NCI-H446 treated with DMSO at 0.1 percent for 48 hours (cell line): ENCODE measurements at regions not wholly inside any gene's neighbourhood (a gene's known extent, or its start where the extent isn't known, plus 50 kb on each side); places are given as distances from the start of the nearest gene placed in this dataset.

Experiments
- DNase-seq: peaks from one replicate; lab custom pipeline; 2025; lab: John Stamatoyannopoulos, UW

- no peak for DNase-seq
These were observed 184.4 kb downstream of the MRPL39 start for GRCh38 chr21:25422610-25423608.

- DNase-seq, result peak; percentile 53
These were observed 185.8 kb downstream of the MRPL39 start for GRCh38 chr21:25421321-25422028.

GRCh38 chr21:25420831-25421230, 186.4 kb downstream of the MRPL39 start:
- no peak for DNase-seq

- DNase-seq, result no peak
These were observed 190.6 kb downstream of the MRPL39 start for GRCh38 chr21:25416669-25417068.

GRCh38 chr21:25412100-25412499, 195.2 kb downstream of the MRPL39 start:
- no peak for DNase-seq

- DNase-seq, result no peak
These were observed 197.3 kb downstream of the MRPL39 start for GRCh38 chr21:25409978-25410377.

- DNase-seq, result no peak
These were observed 198.6 kb downstream of the MRPL39 start for GRCh38 chr21:25408666-25409065.

GRCh38 chr21:25406887-25407579, 200.2 kb downstream of the MRPL39 start:
- no peak for DNase-seq

- no peak for DNase-seq
These were observed 201.3 kb downstream of the MRPL39 start for GRCh38 chr21:25405984-25406383.

GRCh38 chr21:25402134-25402961, 204.9 kb downstream of the MRPL39 start:
- no peak for DNase-seq

- no peak for DNase-seq
These were observed 206.9 kb downstream of the MRPL39 start for GRCh38 chr21:25400427-25400826.

- no peak for DNase-seq
These were observed 208.7 kb downstream of the MRPL39 start for GRCh38 chr21:25398630-25399029.

- DNase-seq, result no peak
These were observed 211.1 kb downstream of the MRPL39 start for GRCh38 chr21:25396135-25396711.

- DNase-seq, result no peak
These were observed 215.5 kb downstream of the MRPL39 start for GRCh38 chr21:25391777-25392176.

GRCh38 chr21:25390701-25391100, 216.6 kb downstream of the MRPL39 start:
- no peak for DNase-seq

GRCh38 chr21:25387665-25388064, 219.6 kb downstream of the MRPL39 start:
- no peak for DNase-seq

- DNase-seq, result peak; percentile 69
These were observed 221.3 kb downstream of the MRPL39 start for GRCh38 chr21:25385911-25386474.

GRCh38 chr21:25385341-25385740, 221.9 kb downstream of the MRPL39 start:
- no peak for DNase-seq

- no peak for DNase-seq
These were observed 222.5 kb downstream of the MRPL39 start for GRCh38 chr21:25384782-25385181.

- DNase-seq, result no peak
These were observed 223.7 kb downstream of the MRPL39 start for GRCh38 chr21:25383545-25383944.

GRCh38 chr21:25381936-25382452, 225.3 kb downstream of the MRPL39 start:
- no peak for DNase-seq
